Heart left ventricle (tissue), 16 donors: ENCODE measurements at regions not wholly inside any gene's neighbourhood (a gene's known extent, or its start where the extent isn't known, plus 50 kb on each side); places are given as distances from the start of the nearest gene placed in this dataset.
A peak's percentile ranks its signal among the peaks of the same experiment; 100 is the strongest.

ENCODE experiments used
- ATAC-seq, 4 donors: fragments of 200-7000 bp; cut with Tn5 transposase; one replicate each; pipeline ENCODE4 v1.9.1; 2020 to 2022; ENCODE audit warnings: moderate library complexity in 4 of 4, mild to moderate bottlenecking in 3 of 4, moderate number of reproducible peaks in 1 of 4
- DNase-seq, 5 donors: peaks; one replicate each; pipeline ENCODE4 v3.0.0-alpha.2; 2020
- H3K27ac ChIP-seq, 12 donors: fragments of 200-600 bp; sonication (generic) in 4 of 12; one replicate each; pipeline versions ENCODE4 v1.5.0 to v1.8.0; 2016 to 2022; ENCODE audit warnings: mild to moderate bottlenecking in 2 of 12
- H3K27me3 ChIP-seq, 9 donors: fragments of 200-600 bp; sonication (generic) in 2 of 9; one replicate each; pipeline versions ENCODE4 v1.5.1 to v1.8.0; 2016 to 2022; ENCODE audit warnings: mild to moderate bottlenecking in 3 of 9
- H3K36me3 ChIP-seq, 9 donors: fragments of 200-600 bp; sonication (generic) in 2 of 9; one replicate each; pipeline versions ENCODE4 v1.5.0 to v1.8.0; 2018 to 2022; ENCODE audit warnings: mild to moderate bottlenecking in 2 of 9
- H3K4me1 ChIP-seq, 12 donors: fragments of 200-600 bp; sonication (generic) in 4 of 12; one replicate each; pipeline versions ENCODE4 v1.5.0 to v1.8.0; 2016 to 2022; ENCODE audit warnings: mild to moderate bottlenecking in 3 of 12
- H3K4me3 ChIP-seq, 12 donors: fragments of 200-600 bp; sonication (generic) in 4 of 12; one replicate each; pipeline versions ENCODE4 v1.5.0 to v1.8.0; 2017 to 2022; ENCODE audit warnings: mild to moderate bottlenecking in 9 of 12, moderate library complexity in 4 of 12
- H3K9me3 ChIP-seq, 12 donors: fragments of 200-600 bp; sonication (generic) in 4 of 12; one replicate each; pipeline versions ENCODE4 v1.5.0 to v1.8.0; 2016 to 2022; ENCODE audit warnings: mild to moderate bottlenecking in 1 of 12
- POLR2A ChIP-seq, 2 donors: fragments of 450-650 bp; IDR thresholded peaks; one replicate each; pipeline ENCODE4 v1.6.1; 2017; ENCODE audit warnings: antibody characterized with exemption in 2 of 2, mild to moderate bottlenecking in 2 of 2, moderate library complexity in 2 of 2
- WGBS, 4 donors: extraction: QIAGEN DNeasy Blood & Tissue Kit in 2 of 4; methylation state at CpG; one replicate each; pipeline versions ENCODE4 v1.1.5 to v1.1.7; 2013 to 2018; 5-methylcytosine and 5-hydroxymethylcytosine counted together
- intact Hi-C, 10 donors: fragments of 100-400 bp; cut with DNase I; formaldehyde crosslinking; loops; one replicate each; pipeline versions ENCODE4 v1.11.1 to v1.14.2; 2022
- TF ChIP-seq, protein P1 (sequence below), 12 donors: fragments of 200-600 bp; sonication (generic) in 4 of 12; IDR thresholded peaks; one replicate each; pipeline versions ENCODE4 v1.5.0 to v1.8.0; 2018 to 2022; ENCODE audit warnings: antibody characterized with exemption in 12 of 12, mild to moderate bottlenecking in 5 of 12
- donor health status: ischemic (EF 13 %, LVEDD 7.1; RV severe dilation, severe dysfunction).
- donor health status: healthy with polysubstance abuse.
- donor health status: DM: no; HTN: yes; CAD: no.
- donor health status: DM: no; HTN: no; CAD: no.
- donor health status: ischemic (EF 25% LVEDD 6.9; RV normal size, moderate dysfunction).
- donor health status: ischemic (EF 25% LVEDD 5.7; RV mildly dilated, moderate dysfunction).
- donor health status: healthy.
- donor health status: DM: yes; HTN: yes; CAD: no.
- donor health status: ischemic (EF 35%, LVEDD 5.7; RV mildly dilated, moderate dysfunction).
- donor health status: nonischemic (EF 11% LVEDD 7.7; RV severe dilation, severe dysfunction).
- donor health status: DM: yes; HTN: yes; CAD: no.
- donor health status: PGD.
- donor health status: ischemic (EF 29% LVEDD 5.4; RV normal size, mild dysfunction).
- donor health status: nonischemic (EF 23%, LVEDD 6.1; RV moderate dilation, normal function).

DNA sequence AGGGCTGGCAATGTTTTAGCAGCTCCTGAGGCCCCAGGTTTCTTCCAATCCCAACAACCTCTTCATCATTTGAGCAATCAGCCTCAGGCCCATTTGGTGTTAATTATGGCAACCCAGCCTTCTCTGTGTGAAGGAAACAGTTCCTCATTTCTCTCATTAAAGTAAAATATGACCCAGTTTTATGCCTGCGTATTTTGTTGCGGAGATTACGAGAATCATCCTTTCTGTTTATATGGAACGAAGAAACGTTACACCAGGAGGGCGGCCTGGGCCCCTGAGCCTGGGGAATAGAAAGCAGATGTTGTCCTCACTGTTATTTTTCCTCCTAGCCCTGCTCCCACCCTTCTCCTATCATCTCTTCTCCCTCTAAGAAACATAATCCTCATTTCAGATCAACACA lies 332.2 kb upstream of the USP24 start:
- peaks cover 0 to 8% (median 0%) of the 10 kb centered on the region in 12 donors for H3K9me3 ChIP-seq
- no peak for ATAC-seq
- no peaks in the 10 kb centered on the region for H3K4me1 ChIP-seq
- no peak for DNase-seq
- WGBS, 4 donors, result 88 to 94% (median 92%) methylated on average over 6 of the region's 6 CpGs
- intact Hi-C loops, result loop anchor here in 1 of 10 donors (5.0 kb wide), 1 partner anchor 80 kb away; no protein-coding TSS in a partner anchor
- H3K27me3 ChIP-seq, result no peaks in the 10 kb centered on the region
- H3K27ac ChIP-seq, result peak overlapping the region in 1 of 12 donors; percentile 9
- H3K36me3 ChIP-seq, result no peaks in the 10 kb centered on the region
- no peak overlapping the region for H3K4me3 ChIP-seq
- TF ChIP-seq, protein P1, sequence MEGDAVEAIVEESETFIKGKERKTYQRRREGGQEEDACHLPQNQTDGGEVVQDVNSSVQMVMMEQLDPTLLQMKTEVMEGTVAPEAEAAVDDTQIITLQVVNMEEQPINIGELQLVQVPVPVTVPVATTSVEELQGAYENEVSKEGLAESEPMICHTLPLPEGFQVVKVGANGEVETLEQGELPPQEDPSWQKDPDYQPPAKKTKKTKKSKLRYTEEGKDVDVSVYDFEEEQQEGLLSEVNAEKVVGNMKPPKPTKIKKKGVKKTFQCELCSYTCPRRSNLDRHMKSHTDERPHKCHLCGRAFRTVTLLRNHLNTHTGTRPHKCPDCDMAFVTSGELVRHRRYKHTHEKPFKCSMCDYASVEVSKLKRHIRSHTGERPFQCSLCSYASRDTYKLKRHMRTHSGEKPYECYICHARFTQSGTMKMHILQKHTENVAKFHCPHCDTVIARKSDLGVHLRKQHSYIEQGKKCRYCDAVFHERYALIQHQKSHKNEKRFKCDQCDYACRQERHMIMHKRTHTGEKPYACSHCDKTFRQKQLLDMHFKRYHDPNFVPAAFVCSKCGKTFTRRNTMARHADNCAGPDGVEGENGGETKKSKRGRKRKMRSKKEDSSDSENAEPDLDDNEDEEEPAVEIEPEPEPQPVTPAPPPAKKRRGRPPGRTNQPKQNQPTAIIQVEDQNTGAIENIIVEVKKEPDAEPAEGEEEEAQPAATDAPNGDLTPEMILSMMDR (IDR thresholded peaks at IDR 0.05), result no peak
- no peak for TF ChIP-seq POLR2A (IDR thresholded peaks at IDR 0.05)

DNA sequence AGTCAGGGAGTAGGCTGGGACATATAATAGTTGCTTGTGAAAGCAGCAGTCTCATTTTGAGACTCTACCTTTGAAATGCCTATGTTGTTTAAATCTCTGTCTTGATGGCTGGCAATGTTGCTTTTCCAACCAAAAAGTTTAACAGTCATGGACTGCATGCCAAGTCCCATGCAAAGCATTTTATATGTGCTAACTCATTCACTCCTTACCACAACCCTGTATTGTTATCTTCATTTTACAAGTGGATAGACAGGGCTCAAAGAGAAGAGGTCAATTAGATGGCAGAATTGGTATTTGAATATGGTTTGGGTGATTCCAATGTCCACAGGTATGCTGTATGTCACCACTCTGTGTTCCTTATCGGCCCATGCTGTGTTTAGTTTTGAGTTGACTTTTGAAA lies 331.4 kb upstream of the USP24 start:
- intact Hi-C loops, result loop anchor here in 1 of 10 donors (5.0 kb wide), 1 partner anchor 79 kb away; no protein-coding TSS in a partner anchor
- Histone ChIP-seq H3K36me3 (no peaks in the 10 kb centered on the region), H3K27ac (no peak overlapping the region), H3K4me3 (no peak overlapping the region), H3K4me1 (no peaks in the 10 kb centered on the region), H3K9me3 (no peaks in the 10 kb centered on the region), H3K27me3 (no peaks in the 10 kb centered on the region)
- no peak for ATAC-seq
- TF ChIP-seq, protein P1 (IDR thresholded peaks at IDR 0.05), result no peak
- TF ChIP-seq POLR2A (IDR thresholded peaks at IDR 0.05), result no peak
- DNase-seq, result no peak
- 96 to 100% (median 97%) methylated on average over 1 of the region's 1 CpG for WGBS, 4 donors

DNA sequence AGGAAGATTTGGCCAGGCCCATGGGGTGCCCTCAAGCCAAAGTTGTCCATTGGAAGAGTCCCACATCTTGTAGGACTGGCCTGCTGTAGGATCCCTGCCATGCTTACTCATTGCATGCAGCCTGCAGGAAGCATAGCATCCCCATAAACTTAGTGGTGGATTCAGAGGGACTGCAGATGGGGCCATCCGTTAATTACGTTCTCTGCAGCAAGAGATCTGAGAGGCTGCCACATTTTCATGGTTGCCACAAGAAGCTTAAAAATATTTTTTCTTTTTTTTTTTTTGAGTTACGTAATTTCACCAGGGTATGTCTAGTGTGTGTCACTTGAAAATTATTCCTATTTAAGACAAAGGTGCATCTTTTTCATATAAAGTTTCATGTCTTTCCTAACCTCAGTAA lies 329.7 kb upstream of the USP24 start:
- no peak for ATAC-seq
- Histone ChIP-seq H3K4me3 (no peak overlapping the region), H3K36me3 (no peaks in the 10 kb centered on the region), H3K27me3 (no peaks in the 10 kb centered on the region), H3K4me1 (peaks cover 0 to 4% (median 0%) of the 10 kb centered on the region in 12 donors), H3K27ac (no peak overlapping the region), H3K9me3 (no peaks in the 10 kb centered on the region)
- no peak for DNase-seq
- intact Hi-C loops, result loop anchor here in 1 of 10 donors (5.0 kb wide), 1 partner anchor 78 kb away; no protein-coding TSS in a partner anchor
- 94 to 99% (median 96%) methylated on average over 3 of the region's 3 CpGs for WGBS, 4 donors
- TF ChIP-seq POLR2A (IDR thresholded peaks at IDR 0.05), result no peak
- TF ChIP-seq, protein P1 (IDR thresholded peaks at IDR 0.05), result no peak

DNA sequence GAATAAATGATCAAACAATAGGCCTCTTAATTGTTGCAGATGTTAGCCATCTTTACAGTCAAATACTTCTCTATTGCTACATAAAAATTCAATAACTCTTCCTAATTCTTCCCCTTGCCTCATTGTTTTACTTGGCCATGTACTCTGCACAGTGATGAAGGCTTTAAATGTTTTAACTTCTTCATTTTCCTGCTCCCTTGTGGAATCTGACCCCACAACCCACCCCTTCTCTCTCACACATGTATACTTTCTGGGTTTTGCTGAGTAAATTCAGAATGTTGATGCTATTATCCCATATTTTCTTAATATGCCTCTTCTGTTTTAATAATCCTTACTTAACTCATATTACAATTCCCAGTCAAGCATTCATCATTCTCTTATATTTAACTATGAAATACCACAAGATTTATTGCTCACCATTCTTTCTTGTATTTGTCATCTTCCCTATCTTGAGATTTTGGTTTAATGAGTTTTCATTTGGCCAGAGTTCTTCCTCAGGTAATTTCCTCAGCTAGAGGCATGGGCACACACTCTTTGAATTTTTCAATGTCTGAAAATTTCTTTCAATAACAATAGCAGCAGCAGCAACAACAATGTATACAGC lies 327.8 kb upstream of the USP24 start:
- Histone ChIP-seq H3K27ac (no peak overlapping the region), H3K36me3 (no peaks in the 10 kb centered on the region), H3K27me3 (no peaks in the 10 kb centered on the region), H3K4me3 (no peak overlapping the region), H3K4me1 (peaks cover 0 to 8% (median 0%) of the 10 kb centered on the region in 12 donors), H3K9me3 (no peaks in the 10 kb centered on the region)
- DNase-seq (no peak), ATAC-seq (no peak)
- intact Hi-C loops, result no loop called here
- TF ChIP-seq, protein P1 (IDR thresholded peaks at IDR 0.05), result no peak
- no peak for TF ChIP-seq POLR2A (IDR thresholded peaks at IDR 0.05)
